ENCODE measurements at regions not wholly inside any gene's neighbourhood (a gene's known extent, or its start where the extent isn't known, plus 50 kb on each side); places are given as distances from the start of the nearest gene placed in this dataset.

GRCh38 chr6:113380591-113380990, 476.6 kb upstream of the MARCKS start:
- TF ChIP-seq, protein P1, sequence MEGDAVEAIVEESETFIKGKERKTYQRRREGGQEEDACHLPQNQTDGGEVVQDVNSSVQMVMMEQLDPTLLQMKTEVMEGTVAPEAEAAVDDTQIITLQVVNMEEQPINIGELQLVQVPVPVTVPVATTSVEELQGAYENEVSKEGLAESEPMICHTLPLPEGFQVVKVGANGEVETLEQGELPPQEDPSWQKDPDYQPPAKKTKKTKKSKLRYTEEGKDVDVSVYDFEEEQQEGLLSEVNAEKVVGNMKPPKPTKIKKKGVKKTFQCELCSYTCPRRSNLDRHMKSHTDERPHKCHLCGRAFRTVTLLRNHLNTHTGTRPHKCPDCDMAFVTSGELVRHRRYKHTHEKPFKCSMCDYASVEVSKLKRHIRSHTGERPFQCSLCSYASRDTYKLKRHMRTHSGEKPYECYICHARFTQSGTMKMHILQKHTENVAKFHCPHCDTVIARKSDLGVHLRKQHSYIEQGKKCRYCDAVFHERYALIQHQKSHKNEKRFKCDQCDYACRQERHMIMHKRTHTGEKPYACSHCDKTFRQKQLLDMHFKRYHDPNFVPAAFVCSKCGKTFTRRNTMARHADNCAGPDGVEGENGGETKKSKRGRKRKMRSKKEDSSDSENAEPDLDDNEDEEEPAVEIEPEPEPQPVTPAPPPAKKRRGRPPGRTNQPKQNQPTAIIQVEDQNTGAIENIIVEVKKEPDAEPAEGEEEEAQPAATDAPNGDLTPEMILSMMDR (IDR thresholded peaks at IDR 0.05): no peak
- no peak for TF ChIP-seq POLR2A (IDR thresholded peaks at IDR 0.05)

Measured in esophagus squamous epithelium (tissue), 4 donors.